ENCODE measurements at regions not wholly inside any gene's neighbourhood (a gene's known extent, or its start where the extent isn't known, plus 50 kb on each side); places are given as distances from the start of the nearest gene placed in this dataset.

GRCh38 chr4:157957905-157958304 lies 214.9 kb downstream of the GASK1B start:
- no peaks in the 10 kb centered on the region for H3K9me3 Mint-ChIP-seq
- no peak for DNase-seq (ENCODE audit: low spot score in 2 of 2)
- H3K27ac Mint-ChIP-seq: no peak overlapping the region
- no peak for ATAC-seq
- no peaks in the 10 kb centered on the region for H3K36me3 Mint-ChIP-seq

- ATAC-seq: no peak
- H3K9me3 Mint-ChIP-seq: peaks cover 0 to 4% of the 10 kb centered on the region in 2 donors
These were observed 230.8 kb downstream of the GASK1B start for GRCh38 chr4:157942017-157942416.

GRCh38 chr4:157934151-157934550 lies 238.7 kb downstream of the GASK1B start:
- ATAC-seq: no peak

More at GRCh38 chr4:157942017-157942416, 230.8 kb downstream of the GASK1B start:
- no peak for DNase-seq (ENCODE audit: low spot score in 2 of 2)
- Mint-ChIP-seq H3K36me3 (no peaks in the 10 kb centered on the region), H3K27ac (no peak overlapping the region)

GRCh38 chr4:157932936-157933335 lies 239.9 kb downstream of the GASK1B start:
- H3K27ac Mint-ChIP-seq: no peak overlapping the region
- H3K9me3 Mint-ChIP-seq: no peaks in the 10 kb centered on the region
- DNase-seq (ENCODE audit: low spot score in 2 of 2) (no peak), ATAC-seq (no peak)
- H3K36me3 Mint-ChIP-seq: no peaks in the 10 kb centered on the region

More at GRCh38 chr4:157934151-157934550, 238.7 kb downstream of the GASK1B start:
- DNase-seq (ENCODE audit: low spot score in 2 of 2): no peak
- H3K9me3 Mint-ChIP-seq: no peaks in the 10 kb centered on the region
- H3K36me3 Mint-ChIP-seq: no peaks in the 10 kb centered on the region
- no peak overlapping the region for H3K27ac Mint-ChIP-seq

- DNase-seq (ENCODE audit: low spot score in 2 of 2) (no peak), ATAC-seq (no peak)
- Mint-ChIP-seq H3K27ac (no peak overlapping the region), H3K36me3 (peaks cover 0 to 9% of the 10 kb centered on the region in 2 donors), H3K9me3 (peaks cover 6 to 12% of the 10 kb centered on the region in 2 donors)
These were observed 243.3 kb downstream of the GASK1B start for GRCh38 chr4:157929486-157929885.

- Mint-ChIP-seq H3K27ac (no peak overlapping the region), H3K36me3 (no peaks in the 10 kb centered on the region), H3K9me3 (peaks cover 9 to 10% of the 10 kb centered on the region in 2 donors)
- no peak for DNase-seq (ENCODE audit: low spot score in 2 of 2)
- ATAC-seq: no peak
These were observed 254.6 kb downstream of the GASK1B start for GRCh38 chr4:157918036-157918832.

- DNase-seq (ENCODE audit: low spot score in 2 of 2) (no peak), ATAC-seq (no peak)
- peaks cover 0 to 9% of the 10 kb centered on the region in 2 donors for H3K9me3 Mint-ChIP-seq
- no peak overlapping the region for H3K27ac Mint-ChIP-seq
- no peaks in the 10 kb centered on the region for H3K36me3 Mint-ChIP-seq
These were observed 260.6 kb downstream of the GASK1B start for GRCh38 chr4:157912212-157912611.

- Mint-ChIP-seq H3K9me3 (peaks cover 0 to 9% of the 10 kb centered on the region in 2 donors), H3K36me3 (no peaks in the 10 kb centered on the region), H3K27ac (no peak overlapping the region)
- ATAC-seq (no peak), DNase-seq (ENCODE audit: low spot score in 2 of 2) (no peak)
These were observed 261.2 kb downstream of the GASK1B start for GRCh38 chr4:157911662-157912061.

GRCh38 chr4:157908691-157909090 lies 264.1 kb downstream of the GASK1B start:
- H3K9me3 Mint-ChIP-seq: peaks cover 0 to 4% of the 10 kb centered on the region in 2 donors
- H3K27ac Mint-ChIP-seq: no peak overlapping the region
- no peak for DNase-seq (ENCODE audit: low spot score in 2 of 2)
- no peaks in the 10 kb centered on the region for H3K36me3 Mint-ChIP-seq
- no peak for ATAC-seq

GRCh38 chr4:157908031-157908430 lies 264.8 kb downstream of the GASK1B start:
- ATAC-seq: no peak
- no peak overlapping the region for H3K27ac Mint-ChIP-seq
- H3K36me3 Mint-ChIP-seq: no peaks in the 10 kb centered on the region

GRCh38 chr4:157907226-157907946 lies 265.4 kb downstream of the GASK1B start:
- DNase-seq (ENCODE audit: low spot score in 2 of 2) (no peak), ATAC-seq (no peak)
- no peaks in the 10 kb centered on the region for H3K36me3 Mint-ChIP-seq

More at GRCh38 chr4:157908031-157908430, 264.8 kb downstream of the GASK1B start:
- no peak for DNase-seq (ENCODE audit: low spot score in 2 of 2)
- H3K9me3 Mint-ChIP-seq: peaks cover 0 to 4% of the 10 kb centered on the region in 2 donors

GRCh38 chr4:157898836-157899605 lies 273.8 kb downstream of the GASK1B start:
- H3K9me3 Mint-ChIP-seq: peaks cover 10 to 12% of the 10 kb centered on the region in 2 donors
- no peak for ATAC-seq
- H3K36me3 Mint-ChIP-seq: no peaks in the 10 kb centered on the region
- DNase-seq (ENCODE audit: low spot score in 2 of 2): no peak
- no peak overlapping the region for H3K27ac Mint-ChIP-seq

More at GRCh38 chr4:157907226-157907946, 265.4 kb downstream of the GASK1B start:
- H3K9me3 Mint-ChIP-seq: peaks cover 3 to 8% of the 10 kb centered on the region in 2 donors
- no peak overlapping the region for H3K27ac Mint-ChIP-seq

- Mint-ChIP-seq H3K27ac (no peak overlapping the region), H3K36me3 (no peaks in the 10 kb centered on the region), H3K9me3 (peaks cover 9 to 12% of the 10 kb centered on the region in 2 donors)
- ATAC-seq: no peak
- DNase-seq (ENCODE audit: low spot score in 2 of 2): no peak
These were observed 274.9 kb downstream of the GASK1B start for GRCh38 chr4:157897855-157898370.

GRCh38 chr4:157896726-157897125 lies 276.1 kb downstream of the GASK1B start:
- H3K27ac Mint-ChIP-seq: no peak overlapping the region
- ATAC-seq: no peak
- peaks cover 5 to 9% of the 10 kb centered on the region in 2 donors for H3K9me3 Mint-ChIP-seq
- H3K36me3 Mint-ChIP-seq: no peaks in the 10 kb centered on the region
- DNase-seq (ENCODE audit: low spot score in 2 of 2): no peak

GRCh38 chr4:157895205-157895604 lies 277.6 kb downstream of the GASK1B start:
- no peak for DNase-seq (ENCODE audit: low spot score in 2 of 2)
- no peaks in the 10 kb centered on the region for H3K36me3 Mint-ChIP-seq
- peaks cover 0 to 3% of the 10 kb centered on the region in 2 donors for H3K9me3 Mint-ChIP-seq
- ATAC-seq: no peak
- H3K27ac Mint-ChIP-seq: no peak overlapping the region

- Mint-ChIP-seq H3K9me3 (no peaks in the 10 kb centered on the region), H3K36me3 (no peaks in the 10 kb centered on the region), H3K27ac (no peak overlapping the region)
- no peak for ATAC-seq
- no peak for DNase-seq (ENCODE audit: low spot score in 2 of 2)
These were observed 283.0 kb downstream of the GASK1B start for GRCh38 chr4:157889788-157890187.
